H1 (cell line): ENCODE measurements at regions not wholly inside any gene's neighbourhood (a gene's known extent, or its start where the extent isn't known, plus 50 kb on each side); places are given as distances from the start of the nearest gene placed in this dataset.
A peak's percentile ranks its signal among the peaks of the same experiment; 100 is the strongest.

Experiments used
- CTCF ChIA-PET: fragments of 300-600 bp; sonication (Branson Sonifier 250); formaldehyde crosslinking; loops from one replicate; lab custom pipeline; 2021; ENCODE audit not compliant: partially characterized antibody; lab: Charles Lee
- POLR2A ChIA-PET: fragments of 300-600 bp; sonication (Branson Sonifier 250); formaldehyde crosslinking; loops from one replicate; lab custom pipeline; 2021; ENCODE audit warnings: inconsistent platforms; ENCODE audit not compliant: partially characterized antibody; lab: Charles Lee
- DNase-seq, 2 experiments: peaks; one replicate each; pipeline versions ENCODE4 v3.0.0 to v3.0.0-alpha.2; 2010 to 2022; ENCODE audit warnings: low spot score in 2 of 2, low read depth in 1 of 2, mixed read lengths in 1 of 2
- FAIRE-seq: peaks from 2 replicates; lab custom pipeline; 2011; peaks lifted over from hg19 to GRCh38; lab: Jason Lieb, UNC
- H2AFZ ChIP-seq: 2 replicates; pipeline ENCODE4 v1.8.1; 2012; ENCODE audit warnings: low read length, inconsistent platforms
- H2AK5ac ChIP-seq: 2 replicates; pipeline ENCODE4 v1.6.1; 2013; ENCODE audit warnings: low read depth, low read length
- H2BK120ac ChIP-seq: replicated peaks from 2 replicates; pipeline ENCODE3; 2013; ENCODE audit warnings: low read depth, low read length, inconsistent platforms
- H2BK12ac ChIP-seq: 2 replicates; pipeline ENCODE4 v1.6.1; 2013; ENCODE audit warnings: low read depth, low read length
- H2BK15ac ChIP-seq: 2 replicates; pipeline ENCODE4 v1.6.1; 2013; ENCODE audit warnings: low read length
- H2BK20ac ChIP-seq: 2 replicates; pipeline ENCODE4 v1.6.1; 2013; ENCODE audit warnings: low read length
- H2BK5ac ChIP-seq: 2 replicates; pipeline ENCODE4 v1.6.1; 2013; ENCODE audit warnings: low read depth, low read length
- H3K14ac ChIP-seq: 2 replicates; pipeline ENCODE4 v1.6.1; 2013; ENCODE audit warnings: inconsistent platforms; ENCODE audit not compliant: insufficient read length
- H3K18ac ChIP-seq: 2 replicates; pipeline ENCODE4 v1.6.1; 2013; ENCODE audit warnings: low read length; ENCODE audit errors: extremely low read depth
- H3K23ac ChIP-seq: 2 replicates; pipeline ENCODE4 v1.6.1; 2013; ENCODE audit warnings: inconsistent platforms; ENCODE audit not compliant: insufficient read length
- H3K23me2 ChIP-seq: 2 replicates; pipeline ENCODE4 v1.6.1; 2013; ENCODE audit warnings: low read depth, low read length
- H3K27ac ChIP-seq: 2 replicates; pipeline ENCODE4 v1.6.1; 2011; ENCODE audit warnings: low read depth, low read length, inconsistent platforms
- H3K27me3 ChIP-seq, 4 experiments: replicated peaks in 1 of 4; 1 replicate in 1 of 4; 2 replicates in 3 of 4; pipeline versions ENCODE4 v1.6.1 to v1.8.1; 2011 to 2013; ENCODE audit warnings: low read length in 3 of 4, mild to moderate bottlenecking in 3 of 4, inconsistent platforms in 2 of 4, mixed read lengths in 2 of 4, moderate library complexity in 1 of 4; ENCODE audit not compliant: control insufficient read depth in 3 of 4, insufficient read depth in 3 of 4; ENCODE audit errors: extremely low read depth in 1 of 4
- H3K36me3 ChIP-seq, 4 experiments: 2 replicates each; pipeline versions ENCODE4 v1.6.1 to v1.8.1; 2011 to 2013; ENCODE audit warnings: mild to moderate bottlenecking in 4 of 4, low read length in 3 of 4, moderate library complexity in 2 of 4, control low read depth in 1 of 4, inconsistent platforms in 1 of 4; ENCODE audit not compliant: insufficient read depth in 4 of 4, control insufficient read depth in 2 of 4
- H3K4ac ChIP-seq: replicated peaks from 2 replicates; pipeline ENCODE3; 2013; ENCODE audit warnings: low read length, low read depth, mixed read lengths, inconsistent platforms; ENCODE audit not compliant: insufficient read length
- H3K4me1 ChIP-seq, 4 experiments: replicated peaks in 1 of 4; 1 replicate in 1 of 4; 2 replicates in 3 of 4; pipeline versions ENCODE4 v1.6.1 to v1.8.1; 2011 to 2013; ENCODE audit warnings: low read length in 3 of 4, inconsistent platforms in 2 of 4, mixed read lengths in 1 of 4; ENCODE audit not compliant: insufficient read depth in 4 of 4, control insufficient read depth in 3 of 4
- H3K4me2 ChIP-seq, 2 experiments: 2 replicates each; pipeline versions ENCODE4 v1.6.1 to v1.8.1; 2011 to 2013; ENCODE audit warnings: low read depth in 2 of 2, low read length in 2 of 2, control low read depth in 1 of 2, inconsistent platforms in 1 of 2, mild to moderate bottlenecking in 1 of 2; ENCODE audit not compliant: insufficient read depth in 1 of 2
- H3K4me3 ChIP-seq, 4 experiments: fragments of 200-600, 300-600 bp in 1 of 4; sonication (generic), shearing (Covaris generic), sonication (Bioruptor Twin) in 1 of 4; 2 replicates each; pipeline versions ENCODE4 v1.5.1 to v1.8.1; 2011 to 2016; ENCODE audit warnings: low read length in 4 of 4, low read depth in 3 of 4, control low read depth in 2 of 4, inconsistent platforms in 2 of 4, mild to moderate bottlenecking in 2 of 4, mixed read lengths in 1 of 4, moderate library complexity in 1 of 4; ENCODE audit not compliant: insufficient read depth in 2 of 4; ENCODE audit errors: extremely low read depth in 1 of 4
- H3K56ac ChIP-seq: replicated peaks from 2 replicates; pipeline ENCODE3; 2013; ENCODE audit warnings: low read depth, mild to moderate bottlenecking, mixed read lengths, low read length, inconsistent platforms; ENCODE audit not compliant: insufficient read length
- H3K79me1 ChIP-seq: 2 replicates; pipeline ENCODE4 v1.6.1; 2013; ENCODE audit warnings: low read depth, low read length, control low read depth
- H3K79me2 ChIP-seq, 2 experiments: 2 replicates each; pipeline versions ENCODE4 v1.6.1 to v1.8.1; 2012 to 2013; ENCODE audit warnings: low read length in 2 of 2, mild to moderate bottlenecking in 2 of 2, inconsistent platforms in 1 of 2; ENCODE audit not compliant: insufficient read depth in 2 of 2, control insufficient read depth in 1 of 2
- H3K9ac ChIP-seq, 4 experiments: replicated peaks in 1 of 4; 1 replicate in 1 of 4; 2 replicates in 3 of 4; pipeline versions ENCODE4 v1.6.1 to v1.8.1; 2011 to 2013; ENCODE audit warnings: low read depth in 3 of 4, low read length in 3 of 4, control low read depth in 2 of 4, mild to moderate bottlenecking in 2 of 4, moderate library complexity in 2 of 4, inconsistent platforms in 1 of 4; ENCODE audit errors: extremely low read depth in 1 of 4
- H3K9me3 ChIP-seq, 2 experiments: 2 replicates each; pipeline versions ENCODE4 v1.6.1 to v1.8.1; 2012 to 2013; ENCODE audit warnings: mild to moderate bottlenecking in 2 of 2, moderate library complexity in 2 of 2, control low read depth in 1 of 2, inconsistent platforms in 1 of 2, low read depth in 1 of 2, low read length in 1 of 2, mixed read lengths in 1 of 2; ENCODE audit not compliant: insufficient read depth in 2 of 2
- H4K20me1 ChIP-seq, 2 experiments: replicated peaks in 1 of 2; 2 replicates each; pipeline versions ENCODE3 to v1.8.1; 2011 to 2013; ENCODE audit warnings: inconsistent platforms in 2 of 2, low read length in 2 of 2, mild to moderate bottlenecking in 1 of 2; ENCODE audit not compliant: insufficient read depth in 2 of 2, control insufficient read depth in 1 of 2
- H4K5ac ChIP-seq: 2 replicates; pipeline ENCODE4 v1.6.1; 2013; ENCODE audit warnings: low read length, low read depth, mixed read lengths, inconsistent platforms; ENCODE audit not compliant: insufficient read length
- H4K8ac ChIP-seq: 2 replicates; pipeline ENCODE4 v1.8.0; 2013; ENCODE audit warnings: mild to moderate bottlenecking, moderate library complexity, low read length, inconsistent platforms; ENCODE audit not compliant: insufficient read depth; ENCODE audit errors: extremely low read depth
- H4K91ac ChIP-seq: replicated peaks from 2 replicates; pipeline ENCODE3; 2013; ENCODE audit warnings: low read length, mixed read lengths, inconsistent platforms; ENCODE audit not compliant: insufficient read length
- CREB1 ChIP-seq: IDR thresholded peaks from 2 replicates; pipeline ENCODE4 v1.6.1; 2012; ENCODE audit warnings: inconsistent platforms
- CTBP2 ChIP-seq: IDR thresholded peaks from 2 replicates; pipeline ENCODE4 v1.7.0; 2011; ENCODE audit warnings: borderline replicate concordance, mild to moderate bottlenecking, moderate library complexity, mixed read lengths, low read length; ENCODE audit not compliant: insufficient read depth, insufficient read length
- CTCF ChIP-seq, 3 experiments: IDR thresholded peaks; 1 replicate in 2 of 3; 2 replicates in 1 of 3; pipeline versions ENCODE4 v1.5.1 to v1.6.1; 2011; ENCODE audit warnings: low read length in 3 of 3, mild to moderate bottlenecking in 3 of 3, inconsistent platforms in 2 of 3, low read depth in 1 of 3, moderate library complexity in 1 of 3; ENCODE audit not compliant: insufficient read depth in 1 of 3; ENCODE audit errors: control extremely low read depth in 1 of 3
- RAD21 ChIP-seq, 2 experiments: IDR thresholded peaks in 1 of 2; conservative IDR thresholded peaks in 1 of 2; 2 replicates each; pipeline ENCODE4 v1.6.1; 2011; ENCODE audit warnings: low read depth in 2 of 2, low read length in 2 of 2, improper control_type of control experiment in 1 of 2, inconsistent platforms in 1 of 2, mild to moderate bottlenecking in 1 of 2, moderate library complexity in 1 of 2
- SAP30 ChIP-seq: fragments of 300-600 bp; sonication (generic); IDR thresholded peaks from 2 replicates; pipeline ENCODE4 v1.7.1; 2012; ENCODE audit warnings: low read length, moderate library complexity, mild to moderate bottlenecking, inconsistent platforms; ENCODE audit not compliant: insufficient read depth, insufficient replicate concordance
- SUZ12 ChIP-seq: fragments of 200-600 bp; sonication (generic); IDR thresholded peaks from 2 replicates; pipeline ENCODE4 v1.6.1; 2012; ENCODE audit warnings: mild to moderate bottlenecking, inconsistent platforms, low read length, moderate library complexity, mixed read lengths
- WGBS, 2 experiments: shearing (Covaris generic) in 1 of 2; methylation state at CpG; one replicate each; pipeline versions ENCODE4 v1.1.6 to v1.1.7; 2013 to 2015; ENCODE audit warnings: low lambda C conversion rate in 2 of 2, mixed read lengths in 2 of 2, inconsistent platforms in 1 of 2, low coverage in 1 of 2, missing lambda C conversion rate in 1 of 2; ENCODE audit not compliant: insufficient replicate concordance in 2 of 2, insufficient coverage in 1 of 2, insufficient read length in 1 of 2; ENCODE audit errors: extremely low coverage in 1 of 2, missing lambda C conversion rate in 1 of 2; 5-methylcytosine and 5-hydroxymethylcytosine counted together

- H4K91ac ChIP-seq: no peak overlapping the region
- no peak overlapping the region for H3K27ac ChIP-seq
- H3K14ac ChIP-seq: no peak overlapping the region
- no peak overlapping the region for H3K23ac ChIP-seq
- H4K5ac ChIP-seq: no peak overlapping the region
- H3K4me2 ChIP-seq: no peak overlapping the region
- ChIA-PET CTCF (interaction anchor here (0.6 to 2.1 kb wide), 12 partner anchors 11 to 193 kb away, joined by 3 to 11 read pairs (median 4); no protein-coding TSS in a partner anchor), POLR2A (no interaction called here)
- H3K9me3 ChIP-seq: no peaks in the 10 kb centered on the region
- H3K4ac ChIP-seq: no peak overlapping the region
- H3K79me1 ChIP-seq: no peaks in the 10 kb centered on the region
- H4K20me1 ChIP-seq: no peaks in the 10 kb centered on the region
- no peak overlapping the region for H2AK5ac ChIP-seq
- peak; percentile 52 for FAIRE-seq
- no peaks in the 10 kb centered on the region for H3K79me2 ChIP-seq
- H3K9ac ChIP-seq: no peak overlapping the region
- H4K8ac ChIP-seq: no peak overlapping the region
- DNase-seq: no peak
- H3K4me3 ChIP-seq: no peak overlapping the region
- H3K23me2 ChIP-seq: no peaks in the 10 kb centered on the region
- no peak overlapping the region for H3K56ac ChIP-seq
- no peak overlapping the region for H2BK20ac ChIP-seq
- H3K36me3 ChIP-seq: no peaks in the 10 kb centered on the region
- H3K18ac ChIP-seq: no peak overlapping the region
- 51% methylated on average over 2 of the region's 2 CpGs; no CpG with 5 or more reads in 1 of the 2 experiments for WGBS, 2 experiments
- H2BK15ac ChIP-seq: no peak overlapping the region
- no peaks in the 10 kb centered on the region for H3K4me1 ChIP-seq
- no peak overlapping the region for H2BK5ac ChIP-seq
- TF ChIP-seq SAP30 (no peak), SUZ12 (no peak), CTCF (IDR thresholded peaks at IDR 0.05; ENCODE audit: control extremely low read depth in 1 of 3, insufficient read depth in 1 of 3, low read depth in 1 of 3, low read length in 3 of 3) (peak in 2 of 3 experiments; percentile 51 to 65; a peak in 3 of 4 replicates), CREB1 (no peak), RAD21 (IDR thresholded peaks at IDR 0.05 in 1 of 2, conservative IDR thresholded peaks at IDR 0.05 in 1 of 2; ENCODE audit: low read depth in 2 of 2, low read length in 2 of 2) (peak; percentile 67 to 71), CTBP2 (no peak)
- H2AFZ ChIP-seq: no peak overlapping the region
- no peak overlapping the region for H2BK120ac ChIP-seq
- H2BK12ac ChIP-seq: no peak overlapping the region
- no peaks in the 10 kb centered on the region for H3K27me3 ChIP-seq
These were observed 346.6 kb downstream of the CENPC start for GRCh38 chr4:67198727-67199126.
